Caco-2 (cell line): ENCODE measurements at regions not wholly inside any gene's neighbourhood (a gene's known extent, or its start where the extent isn't known, plus 50 kb on each side); places are given as distances from the start of the nearest gene placed in this dataset.
"Not testable (repeated sequence)": the region's sequence is repeated elsewhere in the genome, so short reads cannot be mapped to it uniquely, and the experiment has no call there.

ENCODE experiments used
- BruUV-seq: library from RNA; stranded (reverse); fragments of 400-500 nt; replicated peaks from 2 replicates; lab custom pipeline; 2021; lab: Mats Ljungman, UMichigan
- CTCF ChIA-PET: fragments of 300-600 bp; sonication (Branson Sonifier 250); formaldehyde crosslinking; loops from one replicate; lab custom pipeline; 2022; ENCODE audit warnings: antibody characterized with exemption; lab: Charles Lee
- POLR2A ChIA-PET: fragments of 300-600 bp; sonication (Branson Sonifier 250); formaldehyde crosslinking; loops from one replicate; lab custom pipeline; 2022; ENCODE audit warnings: antibody characterized with exemption; lab: Charles Lee
- DNase-seq, 2 experiments: peaks; one replicate each; pipeline versions ENCODE4 v3.0.0 to v3.0.0-alpha.2; 2020 to 2022
- H3K27me3 ChIP-seq: replicated peaks from 2 replicates; pipeline ENCODE4 v1.6.0; 2011; ENCODE audit warnings: low read length; ENCODE audit not compliant: control insufficient read depth, insufficient read depth
- H3K36me3 ChIP-seq: 2 replicates; pipeline ENCODE4 v1.5.1; 2011; ENCODE audit warnings: low read length; ENCODE audit not compliant: control insufficient read depth, insufficient read depth
- H3K4me1 ChIP-seq: fragments of 250-450 bp; sonication (Bioruptor Pico); 2 replicates; pipeline ENCODE4 v1.5.1; 2020; ENCODE audit warnings: mild to moderate bottlenecking
- H3K4me3 ChIP-seq: 2 replicates; pipeline ENCODE4 v1.5.1; 2011; ENCODE audit warnings: low read depth, mild to moderate bottlenecking, control low read depth, low read length
- H3K9me3 ChIP-seq: fragments of 250-450 bp; sonication (Bioruptor Pico); 2 replicates; pipeline ENCODE4 v1.5.1; 2020; ENCODE audit warnings: mild to moderate bottlenecking, moderate library complexity
- H3K27ac Mint-ChIP-seq: one replicate; pipeline ENCODE4 v1.8.0; 2022; ENCODE audit warnings: mixed read lengths; ENCODE audit not compliant: unreplicated experiment
- H3K27me3 Mint-ChIP-seq: one replicate; pipeline ENCODE4 v1.8.0; 2022; ENCODE audit warnings: mixed read lengths; ENCODE audit not compliant: insufficient read depth, unreplicated experiment
- H3K36me3 Mint-ChIP-seq: one replicate; pipeline ENCODE4 v1.8.0; 2022; ENCODE audit warnings: mild to moderate bottlenecking, mixed read lengths; ENCODE audit not compliant: insufficient read depth, unreplicated experiment
- H3K4me1 Mint-ChIP-seq: one replicate; pipeline ENCODE4 v1.8.0; 2022; ENCODE audit warnings: low read depth, mixed read lengths; ENCODE audit not compliant: unreplicated experiment
- H3K4me3 Mint-ChIP-seq: one replicate; pipeline ENCODE4 v1.8.0; 2022; ENCODE audit warnings: mild to moderate bottlenecking, moderate library complexity, mixed read lengths; ENCODE audit not compliant: unreplicated experiment
- H3K9me3 Mint-ChIP-seq: one replicate; pipeline ENCODE4 v1.8.0; 2022; ENCODE audit warnings: mixed read lengths; ENCODE audit not compliant: unreplicated experiment
- intact Hi-C: fragments of 100-400 bp; cut with micrococcal nuclease; formaldehyde crosslinking; loops from one replicate; pipeline ENCODE4 v1.10.0; 2022; ENCODE audit not compliant: unreplicated experiment
- TF ChIP-seq, protein P1 (sequence below), 2 experiments: fragments of 200-600 bp in 1 of 2; IDR thresholded peaks; 1 replicate in 1 of 2; 2 replicates in 1 of 2; pipeline versions ENCODE4 v1.5.1 to v1.8.0; 2011 to 2022; ENCODE audit warnings: antibody characterized with exemption in 1 of 2, control low read depth in 1 of 2, inconsistent platforms in 1 of 2, low read depth in 1 of 2, low read length in 1 of 2, mild to moderate bottlenecking in 1 of 2, moderate library complexity in 1 of 2; ENCODE audit not compliant: insufficient read depth in 1 of 2, severe bottlenecking in 1 of 2, unreplicated experiment in 1 of 2

DNA sequence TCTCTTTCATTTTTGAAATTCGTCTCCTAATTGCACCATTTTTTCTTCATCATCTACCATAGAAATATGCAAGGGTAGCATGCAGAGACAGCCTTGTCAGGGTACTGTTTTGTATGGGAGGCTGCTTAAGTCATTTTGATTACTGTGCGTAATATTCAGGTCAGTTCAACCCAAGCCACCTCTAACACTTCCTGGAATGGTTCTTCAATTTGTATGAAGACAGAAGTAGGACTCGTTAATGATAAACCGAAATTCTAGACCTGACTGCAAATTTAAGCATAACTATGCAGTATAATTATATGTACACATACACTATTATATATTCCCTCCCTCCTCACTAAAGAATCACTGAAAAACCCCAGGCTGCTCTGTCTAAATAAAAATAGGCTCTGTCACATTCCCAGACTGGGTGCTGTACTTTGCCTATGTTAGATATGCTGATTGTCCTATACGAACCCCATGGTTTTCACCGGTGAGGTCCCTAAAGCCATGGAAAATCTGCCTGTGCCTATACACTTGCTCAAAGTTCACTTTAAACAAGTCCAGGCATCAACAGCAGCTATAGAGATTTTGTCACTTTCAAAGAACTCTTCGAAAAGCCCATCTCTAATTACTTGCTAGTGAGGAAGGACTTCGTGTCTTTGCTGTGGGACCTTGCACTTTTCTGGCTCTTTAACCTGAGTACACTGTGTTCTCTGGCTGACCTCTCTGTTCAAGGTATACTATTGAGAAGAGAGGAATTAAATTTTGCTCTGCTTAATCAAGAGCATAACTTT lies 352.1 kb upstream of the CD180 start:
- Mint-ChIP-seq H3K9me3 (no peaks in the 10 kb centered on the region), H3K36me3 (no peaks in the 10 kb centered on the region), H3K27ac (no peak overlapping the region), H3K4me3 (no peak overlapping the region), H3K27me3 (no peaks in the 10 kb centered on the region), H3K4me1 (no peaks in the 10 kb centered on the region)
- Histone ChIP-seq H3K9me3 (no peaks in the 10 kb centered on the region), H3K4me3 (no peak overlapping the region), H3K27me3 (no peaks in the 10 kb centered on the region), H3K4me1 (no peaks in the 10 kb centered on the region), H3K36me3 (no peaks in the 10 kb centered on the region)
- BruUV-seq: no TSS peak
- intact Hi-C loops: no loop called here
- TF ChIP-seq, protein P1, sequence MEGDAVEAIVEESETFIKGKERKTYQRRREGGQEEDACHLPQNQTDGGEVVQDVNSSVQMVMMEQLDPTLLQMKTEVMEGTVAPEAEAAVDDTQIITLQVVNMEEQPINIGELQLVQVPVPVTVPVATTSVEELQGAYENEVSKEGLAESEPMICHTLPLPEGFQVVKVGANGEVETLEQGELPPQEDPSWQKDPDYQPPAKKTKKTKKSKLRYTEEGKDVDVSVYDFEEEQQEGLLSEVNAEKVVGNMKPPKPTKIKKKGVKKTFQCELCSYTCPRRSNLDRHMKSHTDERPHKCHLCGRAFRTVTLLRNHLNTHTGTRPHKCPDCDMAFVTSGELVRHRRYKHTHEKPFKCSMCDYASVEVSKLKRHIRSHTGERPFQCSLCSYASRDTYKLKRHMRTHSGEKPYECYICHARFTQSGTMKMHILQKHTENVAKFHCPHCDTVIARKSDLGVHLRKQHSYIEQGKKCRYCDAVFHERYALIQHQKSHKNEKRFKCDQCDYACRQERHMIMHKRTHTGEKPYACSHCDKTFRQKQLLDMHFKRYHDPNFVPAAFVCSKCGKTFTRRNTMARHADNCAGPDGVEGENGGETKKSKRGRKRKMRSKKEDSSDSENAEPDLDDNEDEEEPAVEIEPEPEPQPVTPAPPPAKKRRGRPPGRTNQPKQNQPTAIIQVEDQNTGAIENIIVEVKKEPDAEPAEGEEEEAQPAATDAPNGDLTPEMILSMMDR (IDR thresholded peaks at IDR 0.05; ENCODE audit: insufficient read depth in 1 of 2, low read depth in 1 of 2, low read length in 1 of 2, severe bottlenecking in 1 of 2, unreplicated experiment in 1 of 2): no peak
- no peak for DNase-seq
- ChIA-PET CTCF (no interaction called here), POLR2A (no interaction called here)

DNA sequence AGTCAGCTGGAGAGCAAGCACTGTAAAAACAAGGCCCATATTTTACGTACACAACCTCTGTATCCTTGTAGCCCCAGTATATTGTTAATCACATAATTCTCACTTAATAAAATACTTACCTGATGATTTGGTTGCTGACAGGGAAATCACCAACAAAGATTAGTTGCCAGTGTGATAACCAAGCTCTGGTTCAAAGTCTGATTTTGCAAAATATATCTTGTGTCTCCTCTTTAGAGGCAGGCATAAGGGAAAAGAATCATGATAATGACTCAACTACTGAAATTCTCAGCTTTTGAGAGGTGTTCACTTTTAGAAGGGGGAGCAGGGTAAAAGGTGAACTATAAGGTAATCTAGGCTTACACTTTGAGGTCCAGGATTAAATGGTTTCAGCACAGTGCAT lies 351.1 kb upstream of the CD180 start:
- H3K4me3 ChIP-seq: no peak overlapping the region
- no peaks in the 10 kb centered on the region for H3K9me3 Mint-ChIP-seq
- no peaks in the 10 kb centered on the region for H3K27me3 ChIP-seq
- H3K27ac Mint-ChIP-seq: no peak overlapping the region
- H3K27me3 Mint-ChIP-seq: no peaks in the 10 kb centered on the region
- H3K4me1 Mint-ChIP-seq: no peaks in the 10 kb centered on the region
- ChIA-PET POLR2A (no interaction called here), CTCF (no interaction called here)
- TF ChIP-seq, protein P1 (IDR thresholded peaks at IDR 0.05; ENCODE audit: insufficient read depth in 1 of 2, low read depth in 1 of 2, low read length in 1 of 2, severe bottlenecking in 1 of 2, unreplicated experiment in 1 of 2): no peak
- no peaks in the 10 kb centered on the region for H3K36me3 Mint-ChIP-seq
- intact Hi-C loops: no loop called here
- H3K36me3 ChIP-seq: no peaks in the 10 kb centered on the region
- H3K9me3 ChIP-seq: no peaks in the 10 kb centered on the region
- H3K4me3 Mint-ChIP-seq: no peak overlapping the region
- DNase-seq: no peak
- no TSS peak for BruUV-seq
- no peaks in the 10 kb centered on the region for H3K4me1 ChIP-seq

DNA sequence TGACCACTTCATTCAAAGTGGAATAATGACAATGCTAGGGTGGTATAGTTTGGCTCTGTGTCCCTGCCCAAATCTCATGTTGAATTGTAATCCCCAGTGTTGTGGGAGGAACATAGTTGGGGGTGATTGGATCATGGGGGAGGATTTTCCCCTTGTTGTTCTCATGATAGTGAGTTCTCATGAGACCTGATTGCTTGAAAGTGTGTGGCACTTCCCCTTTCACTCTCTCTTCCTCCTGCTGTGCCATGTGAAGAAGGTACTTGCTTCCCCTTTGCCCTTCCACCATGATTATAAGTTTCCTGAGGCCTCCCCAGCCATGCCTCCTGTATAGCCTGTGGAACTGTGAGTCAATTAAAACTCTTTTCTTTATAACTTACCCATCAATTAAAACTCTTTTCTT lies 348.3 kb upstream of the CD180 start:
- H3K9me3 Mint-ChIP-seq, H3K27me3 ChIP-seq, H3K36me3 Mint-ChIP-seq, BruUV-seq, H3K4me3 ChIP-seq, H3K4me3 Mint-ChIP-seq, H3K36me3 ChIP-seq, DNase-seq, CTCF ChIA-PET, H3K4me1 Mint-ChIP-seq, H3K9me3 ChIP-seq, POLR2A ChIA-PET, intact Hi-C loops, H3K4me1 ChIP-seq, H3K27me3 Mint-ChIP-seq, H3K27ac Mint-ChIP-seq: not testable (repeated sequence)
